Lower leg skin (tissue), 4 donors: ENCODE measurements at regions not wholly inside any gene's neighbourhood (a gene's known extent, or its start where the extent isn't known, plus 50 kb on each side); places are given as distances from the start of the nearest gene placed in this dataset.
A peak's percentile ranks its signal among the peaks of the same experiment; 100 is the strongest.

Experiments used
- DNase-seq, 2 donors: peaks; one replicate each; pipeline ENCODE4 v3.0.0-alpha.2; 2019; ENCODE audit warnings: low spot score in 2 of 2
- H3K4me3 ChIP-seq: fragments of 200-600 bp; sonication (generic); 2 replicates; pipeline ENCODE4 v1.5.1; 2017; ENCODE audit warnings: mild to moderate bottlenecking, low read depth; ENCODE audit not compliant: poor library complexity, severe bottlenecking
- POLR2A ChIP-seq, 2 donors: fragments of 450-650 bp; IDR thresholded peaks; one replicate each; pipeline ENCODE4 v1.6.1; 2016 to 2017; ENCODE audit warnings: antibody characterized with exemption in 2 of 2, mild to moderate bottlenecking in 1 of 2, moderate library complexity in 1 of 2
- WGBS, 2 donors: methylation state at CpG; one replicate each; pipeline ENCODE4 v1.1.5; 2018; 5-methylcytosine and 5-hydroxymethylcytosine counted together
- intact Hi-C: fragments of 100-400 bp; cut with DNase I; formaldehyde crosslinking; loops from one replicate; pipeline ENCODE4 v1.15.0; 2023; ENCODE audit warnings: low total_unique reads
- TF ChIP-seq, protein P1 (sequence below), 3 donors: fragments of 450-650 bp; IDR thresholded peaks; one replicate each; pipeline ENCODE4 v1.5.1; 2016; ENCODE audit warnings: antibody characterized with exemption in 3 of 3, mild to moderate bottlenecking in 3 of 3, moderate library complexity in 2 of 3

DNA sequence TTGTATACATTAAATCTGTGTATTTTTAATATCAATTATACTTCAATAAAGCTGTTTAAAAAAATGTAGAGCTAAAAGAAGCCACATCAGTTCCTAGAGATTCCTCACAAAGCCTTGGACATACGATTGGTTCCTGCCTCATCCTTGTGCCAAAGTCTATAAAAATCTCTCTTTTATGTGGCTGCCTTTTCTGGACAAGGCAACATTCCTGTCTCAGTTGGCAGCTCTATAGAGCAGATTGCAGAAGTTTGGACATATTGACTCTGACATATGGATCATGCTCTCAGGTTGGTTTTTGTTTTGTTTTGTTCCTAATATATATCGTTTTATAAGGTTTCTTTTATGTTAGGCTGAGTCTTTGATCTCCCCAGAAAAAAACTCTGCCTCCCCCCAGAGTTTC, 148.9 kb downstream of the MAFB start:
- 47 to 48% methylated on average over 2 of the region's 2 CpGs for WGBS, 2 donors
- no peak for DNase-seq
- no peak overlapping the region for H3K4me3 ChIP-seq
- intact Hi-C loops: no loop called here
- TF ChIP-seq POLR2A (IDR thresholded peaks at IDR 0.05): no peak
- TF ChIP-seq, protein P1, sequence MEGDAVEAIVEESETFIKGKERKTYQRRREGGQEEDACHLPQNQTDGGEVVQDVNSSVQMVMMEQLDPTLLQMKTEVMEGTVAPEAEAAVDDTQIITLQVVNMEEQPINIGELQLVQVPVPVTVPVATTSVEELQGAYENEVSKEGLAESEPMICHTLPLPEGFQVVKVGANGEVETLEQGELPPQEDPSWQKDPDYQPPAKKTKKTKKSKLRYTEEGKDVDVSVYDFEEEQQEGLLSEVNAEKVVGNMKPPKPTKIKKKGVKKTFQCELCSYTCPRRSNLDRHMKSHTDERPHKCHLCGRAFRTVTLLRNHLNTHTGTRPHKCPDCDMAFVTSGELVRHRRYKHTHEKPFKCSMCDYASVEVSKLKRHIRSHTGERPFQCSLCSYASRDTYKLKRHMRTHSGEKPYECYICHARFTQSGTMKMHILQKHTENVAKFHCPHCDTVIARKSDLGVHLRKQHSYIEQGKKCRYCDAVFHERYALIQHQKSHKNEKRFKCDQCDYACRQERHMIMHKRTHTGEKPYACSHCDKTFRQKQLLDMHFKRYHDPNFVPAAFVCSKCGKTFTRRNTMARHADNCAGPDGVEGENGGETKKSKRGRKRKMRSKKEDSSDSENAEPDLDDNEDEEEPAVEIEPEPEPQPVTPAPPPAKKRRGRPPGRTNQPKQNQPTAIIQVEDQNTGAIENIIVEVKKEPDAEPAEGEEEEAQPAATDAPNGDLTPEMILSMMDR (IDR thresholded peaks at IDR 0.05): no peak

DNA sequence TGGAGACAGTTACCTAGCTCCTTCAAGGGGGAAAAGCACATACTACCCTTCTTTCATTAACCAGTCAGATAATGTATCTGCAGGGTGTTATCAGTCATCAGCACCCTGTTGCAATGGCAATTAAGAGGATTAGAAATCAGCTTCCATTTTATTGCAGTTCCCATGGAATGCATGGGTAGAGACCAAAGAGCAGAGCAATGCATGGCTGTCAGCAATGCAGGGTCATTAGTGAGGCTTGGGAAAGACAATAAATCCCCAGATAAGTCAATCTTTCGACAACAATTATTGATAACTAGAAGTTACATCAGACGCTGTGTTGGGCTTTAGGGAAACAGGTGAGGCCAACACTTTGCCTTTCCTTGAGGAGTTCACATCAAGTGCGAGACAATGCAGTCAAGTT, 150.9 kb downstream of the MAFB start:
- intact Hi-C loops: no loop called here
- WGBS, 2 donors: 86 to 92% methylated on average over 3 of the region's 3 CpGs
- no peak for DNase-seq
- TF ChIP-seq POLR2A (IDR thresholded peaks at IDR 0.05): no peak
- TF ChIP-seq, protein P1 (IDR thresholded peaks at IDR 0.05): no peak
- H3K4me3 ChIP-seq: no peak overlapping the region

DNA sequence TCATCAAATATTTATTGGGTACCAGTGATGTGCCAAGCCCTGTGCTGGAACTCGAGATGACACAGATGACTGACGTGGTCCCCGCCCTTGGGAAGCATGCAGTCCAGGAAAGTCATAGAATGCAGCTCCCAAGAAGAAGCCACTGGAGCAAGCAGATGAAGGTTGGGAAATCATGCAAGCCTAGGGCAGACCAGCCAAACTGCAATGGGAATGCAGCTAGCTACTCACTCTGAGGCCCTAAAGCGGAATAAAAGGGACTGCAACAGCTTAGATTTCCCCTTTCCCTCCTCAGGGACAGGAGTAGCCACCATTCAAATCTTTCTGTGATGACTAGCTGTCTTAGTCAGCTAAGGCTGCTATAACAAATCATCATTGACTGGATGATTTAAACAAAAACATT, 152.2 kb downstream of the MAFB start:
- TF ChIP-seq, protein P1 (IDR thresholded peaks at IDR 0.05): no peak
- no peak for TF ChIP-seq POLR2A (IDR thresholded peaks at IDR 0.05)
- intact Hi-C loops: no loop called here
- H3K4me3 ChIP-seq: no peak overlapping the region
- WGBS, 2 donors: 48 to 49% methylated on average over 4 of the region's 4 CpGs
- peak in 1 of 2 donors; percentile 21 for DNase-seq

DNA sequence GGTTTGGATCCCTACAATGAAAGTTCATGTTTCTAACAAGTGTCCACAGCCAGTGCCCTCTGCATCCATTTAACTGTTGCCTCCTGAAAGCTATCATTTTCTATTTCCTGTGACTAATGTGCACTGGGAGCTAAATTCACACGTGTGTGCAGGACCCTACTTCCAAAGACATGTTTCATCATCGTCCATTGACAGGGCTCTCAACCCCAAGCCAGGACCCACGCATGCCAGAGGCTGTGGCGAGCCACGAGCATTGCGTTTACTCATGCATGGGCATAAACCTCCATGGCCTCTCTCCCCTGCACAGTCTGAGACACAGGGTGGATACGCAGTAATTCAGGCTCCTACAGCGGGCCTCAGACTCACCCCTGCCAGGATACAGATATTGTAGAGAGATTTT, 153.2 kb downstream of the MAFB start:
- DNase-seq: no peak
- H3K4me3 ChIP-seq: no peak overlapping the region
- 82 to 83% methylated on average over 8 of the region's 8 CpGs for WGBS, 2 donors
- intact Hi-C loops: no loop called here
- no peak for TF ChIP-seq POLR2A (IDR thresholded peaks at IDR 0.05)
- TF ChIP-seq, protein P1 (IDR thresholded peaks at IDR 0.05): no peak

DNA sequence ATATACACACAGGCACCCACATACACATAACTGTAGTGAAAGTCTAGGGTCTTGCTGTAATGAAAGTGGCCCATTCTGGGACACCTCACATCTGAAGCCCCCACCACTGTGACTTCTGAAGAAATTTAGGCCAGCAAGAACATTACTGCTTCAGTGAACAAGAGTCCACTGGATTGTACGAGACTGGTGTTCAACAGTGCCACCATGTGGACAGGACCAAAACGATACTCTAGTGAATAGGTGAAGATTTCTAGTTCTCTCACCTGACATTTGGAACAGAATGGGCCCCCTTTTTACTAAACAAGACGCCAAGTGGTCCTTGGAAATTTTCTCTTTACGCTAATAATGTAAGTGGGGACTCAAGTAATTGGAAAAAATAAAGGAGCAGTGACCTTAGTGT, 156.9 kb downstream of the MAFB start:
- H3K4me3 ChIP-seq: no peak overlapping the region
- DNase-seq: no peak
- TF ChIP-seq, protein P1 (IDR thresholded peaks at IDR 0.05): no peak
- no peak for TF ChIP-seq POLR2A (IDR thresholded peaks at IDR 0.05)
- intact Hi-C loops: no loop called here
- WGBS, 2 donors: 78 to 82% methylated on average over 4 of the region's 4 CpGs

DNA sequence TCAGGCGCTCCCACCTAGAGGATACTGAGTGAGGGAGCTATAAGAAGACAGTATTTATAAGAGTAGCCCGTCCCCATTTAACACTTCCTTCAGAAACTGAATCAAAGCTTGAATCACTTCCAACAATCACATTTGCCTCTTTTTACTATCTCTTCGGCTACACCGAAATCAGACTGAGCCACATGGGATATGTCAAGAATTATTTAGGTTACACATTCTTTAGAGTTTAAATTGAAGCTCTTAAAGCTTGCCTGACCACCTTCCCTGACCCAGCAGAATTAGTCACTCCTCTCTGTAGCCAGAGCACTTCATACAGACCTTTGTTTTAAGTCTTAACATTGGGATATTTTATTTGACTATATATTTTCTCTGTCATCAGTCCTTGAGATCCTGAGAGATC, 163.7 kb downstream of the MAFB start:
- H3K4me3 ChIP-seq: no peak overlapping the region
- DNase-seq: no peak
- WGBS, 2 donors: 68 to 84% methylated on average over 4 of the region's 4 CpGs
- intact Hi-C loops: no loop called here
- no peak for TF ChIP-seq POLR2A (IDR thresholded peaks at IDR 0.05)
- TF ChIP-seq, protein P1 (IDR thresholded peaks at IDR 0.05): no peak
